ENCODE measurements at regions not wholly inside any gene's neighbourhood (a gene's known extent, or its start where the extent isn't known, plus 50 kb on each side); places are given as distances from the start of the nearest gene placed in this dataset.

GRCh38 chr5:167585184-167585583 is 706.3 kb upstream of the WWC1 start:
- Mint-ChIP-seq H3K27me3 (ENCODE audit: low read depth) (no peaks in the 10 kb centered on the region), H3K27ac (no peak overlapping the region), H3K36me3 (ENCODE audit: low read depth) (no peaks in the 10 kb centered on the region), H3K4me1 (ENCODE audit: low read depth) (no peaks in the 10 kb centered on the region), H3K9me3 (no peaks in the 10 kb centered on the region), H3K4me3 (no peak overlapping the region)
- DNase-seq (ENCODE audit: low spot score) = no peak

DNA sequence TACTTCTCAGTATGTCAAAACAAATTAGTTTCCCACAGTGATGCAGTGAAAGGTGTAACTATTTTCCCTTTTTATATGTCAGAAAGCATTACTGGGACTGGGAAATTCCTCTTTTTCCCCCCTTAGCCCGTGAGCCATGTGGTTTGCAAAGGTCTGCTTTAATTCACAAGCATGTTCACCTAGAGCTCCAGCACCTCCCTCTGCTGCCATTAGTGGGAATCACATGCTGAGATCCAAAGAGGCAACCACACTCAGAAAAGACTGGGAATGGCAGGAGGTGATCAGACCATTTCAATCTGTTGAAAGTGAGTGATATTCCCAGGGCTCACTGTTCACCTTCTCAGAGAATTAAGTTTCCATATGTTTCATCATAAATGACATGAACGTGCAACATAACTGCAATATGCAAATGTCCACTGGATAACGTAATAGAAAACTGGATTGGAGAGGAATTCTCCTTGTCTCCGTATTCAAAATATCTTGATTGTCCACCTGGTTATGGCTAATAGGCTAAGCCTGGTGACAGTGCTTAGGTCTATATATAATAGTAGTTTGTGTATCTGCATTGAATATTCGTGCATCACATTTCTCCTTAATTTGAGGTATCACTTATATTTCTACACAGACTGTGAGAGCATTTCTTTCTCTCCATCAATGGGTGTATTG is 703.5 kb upstream of the WWC1 start:
- Mint-ChIP-seq H3K36me3 (ENCODE audit: low read depth) (no peaks in the 10 kb centered on the region), H3K9me3 (no peaks in the 10 kb centered on the region), H3K27ac (no peak overlapping the region), H3K4me3 (no peak overlapping the region), H3K4me1 (ENCODE audit: low read depth) (no peaks in the 10 kb centered on the region), H3K27me3 (ENCODE audit: low read depth) (no peaks in the 10 kb centered on the region)
- no peak for DNase-seq (ENCODE audit: low spot score)

DNA sequence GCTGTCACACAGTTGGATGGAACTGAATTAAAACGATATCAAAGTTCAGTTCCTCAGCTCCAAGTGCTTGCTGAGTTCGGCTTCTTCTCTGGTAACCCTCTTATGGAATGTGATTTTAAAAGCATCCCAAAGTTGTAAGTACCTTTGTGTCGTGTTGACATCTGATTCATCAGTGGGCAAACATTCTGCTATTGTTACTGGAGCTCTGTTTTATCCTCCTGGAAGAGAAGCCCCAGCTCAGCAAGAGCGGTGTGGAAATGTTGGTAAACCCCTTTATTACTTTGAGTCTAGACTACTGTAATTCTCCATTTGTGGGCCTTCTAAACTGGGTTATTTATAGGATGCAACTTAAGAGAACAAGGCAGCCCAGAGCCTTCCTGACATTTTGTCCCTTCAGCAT is 699.3 kb upstream of the WWC1 start:
- Mint-ChIP-seq H3K9me3 (no peaks in the 10 kb centered on the region), H3K27ac (no peak overlapping the region), H3K36me3 (ENCODE audit: low read depth) (no peaks in the 10 kb centered on the region), H3K4me3 (no peak overlapping the region), H3K4me1 (ENCODE audit: low read depth) (no peaks in the 10 kb centered on the region), H3K27me3 (ENCODE audit: low read depth) (no peaks in the 10 kb centered on the region)
- DNase-seq (ENCODE audit: low spot score) = no peak

GRCh38 chr5:167593329-167594060 is 698.0 kb upstream of the WWC1 start:
- DNase-seq (ENCODE audit: low spot score) = no peak

GRCh38 chr5:167594061-167594435 is 697.4 kb upstream of the WWC1 start:
- no peak for DNase-seq (ENCODE audit: low spot score)
- H3K9me3 Mint-ChIP-seq = no peaks in the 10 kb centered on the region
- no peaks in the 10 kb centered on the region for H3K4me1 Mint-ChIP-seq (ENCODE audit: low read depth)
- no peak overlapping the region for H3K4me3 Mint-ChIP-seq
- H3K27ac Mint-ChIP-seq = no peak overlapping the region
- H3K27me3 Mint-ChIP-seq (ENCODE audit: low read depth) = no peaks in the 10 kb centered on the region
- H3K36me3 Mint-ChIP-seq (ENCODE audit: low read depth) = no peaks in the 10 kb centered on the region

More at GRCh38 chr5:167593329-167594060, 698.0 kb upstream of the WWC1 start:
- H3K36me3 Mint-ChIP-seq (ENCODE audit: low read depth) = no peaks in the 10 kb centered on the region
- H3K27me3 Mint-ChIP-seq (ENCODE audit: low read depth) = no peaks in the 10 kb centered on the region
- no peaks in the 10 kb centered on the region for H3K9me3 Mint-ChIP-seq
- H3K4me1 Mint-ChIP-seq (ENCODE audit: low read depth) = no peaks in the 10 kb centered on the region
- no peak overlapping the region for H3K27ac Mint-ChIP-seq
- no peak overlapping the region for H3K4me3 Mint-ChIP-seq

DNA sequence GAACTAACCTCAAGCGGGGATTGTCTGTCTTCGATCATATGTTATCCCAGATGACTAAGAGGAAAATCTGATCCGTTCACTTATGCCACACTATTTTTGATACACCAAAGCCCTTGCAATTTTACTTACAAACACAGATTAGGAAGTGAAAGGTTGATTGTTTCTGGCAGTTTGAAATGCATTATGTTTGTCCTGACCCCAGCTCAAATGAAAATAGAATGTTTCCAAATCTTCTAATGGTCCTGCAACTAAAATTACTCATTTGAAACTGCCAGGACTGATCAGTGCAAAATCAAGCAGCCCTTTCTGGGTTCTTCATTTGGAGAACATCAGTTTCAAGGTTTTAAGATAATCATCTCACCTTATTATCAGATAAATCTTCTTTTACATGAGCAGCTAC is 696.7 kb upstream of the WWC1 start:
- Mint-ChIP-seq H3K4me3 (no peak overlapping the region), H3K27me3 (ENCODE audit: low read depth) (no peaks in the 10 kb centered on the region), H3K4me1 (ENCODE audit: low read depth) (no peaks in the 10 kb centered on the region), H3K36me3 (ENCODE audit: low read depth) (no peaks in the 10 kb centered on the region), H3K9me3 (no peaks in the 10 kb centered on the region), H3K27ac (no peak overlapping the region)
- DNase-seq (ENCODE audit: low spot score) = no peak

DNA sequence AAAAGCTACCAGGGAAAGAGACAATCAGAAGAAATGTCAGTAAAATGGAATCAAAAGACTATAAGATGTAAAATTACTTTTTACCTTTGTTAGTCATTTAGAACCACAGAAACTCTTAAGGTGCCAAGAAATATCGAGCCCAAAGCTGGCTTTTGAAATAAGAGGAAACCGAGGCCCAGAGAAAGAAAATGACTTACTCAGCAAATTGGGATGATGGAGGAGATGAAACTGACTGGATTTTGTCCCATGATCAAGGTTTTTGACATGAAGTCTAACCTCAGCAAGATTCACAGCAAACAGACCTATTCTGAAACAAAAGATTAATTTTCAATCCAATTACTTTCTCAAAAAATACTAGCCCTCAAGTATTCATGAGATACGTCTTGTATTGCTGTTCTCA is 696.2 kb upstream of the WWC1 start:
- Mint-ChIP-seq H3K4me3 (no peak overlapping the region), H3K36me3 (ENCODE audit: low read depth) (no peaks in the 10 kb centered on the region), H3K9me3 (no peaks in the 10 kb centered on the region), H3K27ac (no peak overlapping the region), H3K4me1 (ENCODE audit: low read depth) (no peaks in the 10 kb centered on the region), H3K27me3 (ENCODE audit: low read depth) (no peaks in the 10 kb centered on the region)
- no peak for DNase-seq (ENCODE audit: low spot score)

GRCh38 chr5:167598166-167598565 is 693.3 kb upstream of the WWC1 start:
- no peak overlapping the region for H3K4me3 Mint-ChIP-seq
- no peaks in the 10 kb centered on the region for H3K27me3 Mint-ChIP-seq (ENCODE audit: low read depth)
- no peaks in the 10 kb centered on the region for H3K9me3 Mint-ChIP-seq
- no peaks in the 10 kb centered on the region for H3K4me1 Mint-ChIP-seq (ENCODE audit: low read depth)
- H3K27ac Mint-ChIP-seq = no peak overlapping the region
- H3K36me3 Mint-ChIP-seq (ENCODE audit: low read depth) = no peaks in the 10 kb centered on the region
- no peak for DNase-seq (ENCODE audit: low spot score)

- no peaks in the 10 kb centered on the region for H3K36me3 Mint-ChIP-seq (ENCODE audit: low read depth)
Measured at GRCh38 chr5:167602067-167602466, 689.4 kb upstream of the WWC1 start.

GRCh38 chr5:167603135-167603534 is 688.3 kb upstream of the WWC1 start:
- H3K4me1 Mint-ChIP-seq (ENCODE audit: low read depth) = no peaks in the 10 kb centered on the region
- H3K36me3 Mint-ChIP-seq (ENCODE audit: low read depth) = no peaks in the 10 kb centered on the region
- H3K9me3 Mint-ChIP-seq = no peaks in the 10 kb centered on the region
- H3K4me3 Mint-ChIP-seq = no peak overlapping the region
- DNase-seq (ENCODE audit: low spot score) = no peak
- H3K27ac Mint-ChIP-seq = no peak overlapping the region
- H3K27me3 Mint-ChIP-seq (ENCODE audit: low read depth) = no peaks in the 10 kb centered on the region

More at GRCh38 chr5:167602067-167602466, 689.4 kb upstream of the WWC1 start:
- Mint-ChIP-seq H3K27me3 (ENCODE audit: low read depth) (no peaks in the 10 kb centered on the region), H3K27ac (no peak overlapping the region), H3K9me3 (no peaks in the 10 kb centered on the region), H3K4me3 (no peak overlapping the region), H3K4me1 (ENCODE audit: low read depth) (no peaks in the 10 kb centered on the region)
- no peak for DNase-seq (ENCODE audit: low spot score)

- H3K4me1 Mint-ChIP-seq (ENCODE audit: low read depth) = no peaks in the 10 kb centered on the region
- no peak for DNase-seq (ENCODE audit: low spot score)
- no peak overlapping the region for H3K4me3 Mint-ChIP-seq
- no peaks in the 10 kb centered on the region for H3K27me3 Mint-ChIP-seq (ENCODE audit: low read depth)
- no peaks in the 10 kb centered on the region for H3K36me3 Mint-ChIP-seq (ENCODE audit: low read depth)
- no peaks in the 10 kb centered on the region for H3K9me3 Mint-ChIP-seq
- H3K27ac Mint-ChIP-seq = no peak overlapping the region
Measured at GRCh38 chr5:167608390-167609272, 682.8 kb upstream of the WWC1 start.

GRCh38 chr5:167614294-167615021 is 677.0 kb upstream of the WWC1 start:
- Mint-ChIP-seq H3K4me1 (ENCODE audit: low read depth) (no peaks in the 10 kb centered on the region), H3K27me3 (ENCODE audit: low read depth) (no peaks in the 10 kb centered on the region), H3K27ac (no peak overlapping the region), H3K36me3 (ENCODE audit: low read depth) (no peaks in the 10 kb centered on the region), H3K4me3 (no peak overlapping the region), H3K9me3 (no peaks in the 10 kb centered on the region)
- DNase-seq (ENCODE audit: low spot score) = no peak

GRCh38 chr5:167616043-167616890 is 675.2 kb upstream of the WWC1 start:
- Mint-ChIP-seq H3K27me3 (ENCODE audit: low read depth) (no peaks in the 10 kb centered on the region), H3K4me1 (ENCODE audit: low read depth) (no peaks in the 10 kb centered on the region), H3K36me3 (ENCODE audit: low read depth) (no peaks in the 10 kb centered on the region), H3K9me3 (no peaks in the 10 kb centered on the region), H3K27ac (no peak overlapping the region), H3K4me3 (no peak overlapping the region)
- DNase-seq (ENCODE audit: low spot score) = no peak
